CD1c-positive myeloid dendritic cell (primary cell): ENCODE measurements at regions not wholly inside any gene's neighbourhood (a gene's known extent, or its start where the extent isn't known, plus 50 kb on each side); places are given as distances from the start of the nearest gene placed in this dataset.

Experiments used
- DNase-seq: peaks from one replicate; pipeline ENCODE4 v3.0.0-alpha.2; 2016; ENCODE audit errors: extremely low spot score

DNA sequence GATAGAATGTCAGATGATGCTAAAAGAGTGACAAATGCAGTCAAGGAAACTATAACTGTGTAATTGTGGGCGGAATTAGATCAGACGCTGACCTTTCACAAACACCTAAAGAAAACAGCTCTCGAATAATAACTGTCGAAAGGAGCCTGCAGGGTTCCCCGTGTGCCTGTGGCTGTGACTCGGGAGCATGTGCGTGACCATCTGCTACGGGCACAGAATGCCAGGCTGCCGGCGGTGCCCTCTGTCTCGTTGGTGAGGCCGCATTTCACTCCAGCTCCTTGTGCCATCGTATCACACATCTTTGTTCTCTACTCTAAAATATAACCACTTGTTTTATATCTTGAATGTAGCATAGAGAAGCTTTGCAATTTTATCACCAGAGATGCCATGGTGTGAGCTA is 267.8 kb upstream of the FMN2 start:
- no peak for DNase-seq

DNA sequence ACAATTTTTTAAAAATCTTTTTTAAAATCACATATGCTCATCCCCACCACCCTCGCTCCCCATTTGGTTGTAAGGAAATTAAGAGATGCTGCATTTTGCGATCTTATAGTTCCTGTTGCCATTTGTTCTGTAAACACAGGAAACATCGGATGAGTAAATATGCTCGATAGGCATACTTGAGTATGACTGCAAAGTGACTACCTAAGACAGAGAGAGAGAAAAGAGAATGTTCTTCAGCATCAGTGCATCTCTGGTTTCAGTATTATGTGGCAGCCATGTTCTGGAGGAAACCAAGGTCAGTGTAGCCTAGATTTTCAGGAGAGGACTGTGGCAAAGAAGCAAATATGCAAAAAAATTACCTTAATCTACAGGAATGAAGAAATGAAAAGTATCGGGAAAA is 265.5 kb upstream of the FMN2 start:
- DNase-seq: no peak

DNA sequence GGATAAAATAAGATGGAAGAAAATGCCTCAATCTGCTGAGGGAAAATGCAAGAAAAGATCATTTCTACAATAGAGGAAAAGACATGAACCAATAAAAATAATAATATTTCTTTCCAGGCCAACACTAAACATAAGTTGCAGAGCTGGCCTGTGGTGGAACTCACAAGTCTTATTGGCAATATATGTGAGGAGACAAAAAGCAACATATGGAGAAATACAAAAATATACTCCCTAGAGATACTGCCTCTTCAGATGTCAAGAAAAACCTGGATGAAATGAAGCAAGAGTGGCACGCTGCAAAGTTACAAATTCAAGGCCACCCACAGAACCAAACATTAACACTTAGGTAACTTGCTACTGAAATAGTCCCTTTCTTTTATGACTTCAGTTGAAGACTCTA is 264.9 kb upstream of the FMN2 start:
- DNase-seq: no peak

- DNase-seq: no peak
Observed at GRCh38 chr1:239829535-239829934, 262.1 kb upstream of the FMN2 start.

GRCh38 chr1:239831577-239832355 is 259.9 kb upstream of the FMN2 start:
- no peak for DNase-seq

GRCh38 chr1:239833723-239834122 is 258.0 kb upstream of the FMN2 start:
- no peak for DNase-seq

- no peak for DNase-seq
Observed at GRCh38 chr1:239835946-239836440, 255.7 kb upstream of the FMN2 start.

DNA sequence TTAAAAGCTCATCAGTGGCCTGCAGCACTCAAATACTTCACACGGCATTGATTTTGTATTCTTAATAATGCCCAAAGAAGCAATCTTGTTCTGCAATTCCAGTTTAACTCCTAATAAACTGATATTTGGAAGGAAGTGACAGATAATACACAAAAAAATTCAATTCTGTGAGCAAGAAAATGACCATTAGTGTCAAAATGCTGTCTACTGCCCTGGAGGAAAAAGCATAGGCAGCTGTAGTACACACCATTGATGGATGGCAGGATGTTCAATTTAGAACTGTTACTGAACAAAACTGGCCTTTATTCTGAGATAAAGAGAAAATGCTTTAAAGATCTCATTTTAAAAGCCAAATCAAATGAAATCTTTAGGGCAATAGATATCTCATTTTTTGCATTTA is 251.3 kb upstream of the FMN2 start:
- no peak for DNase-seq

DNA sequence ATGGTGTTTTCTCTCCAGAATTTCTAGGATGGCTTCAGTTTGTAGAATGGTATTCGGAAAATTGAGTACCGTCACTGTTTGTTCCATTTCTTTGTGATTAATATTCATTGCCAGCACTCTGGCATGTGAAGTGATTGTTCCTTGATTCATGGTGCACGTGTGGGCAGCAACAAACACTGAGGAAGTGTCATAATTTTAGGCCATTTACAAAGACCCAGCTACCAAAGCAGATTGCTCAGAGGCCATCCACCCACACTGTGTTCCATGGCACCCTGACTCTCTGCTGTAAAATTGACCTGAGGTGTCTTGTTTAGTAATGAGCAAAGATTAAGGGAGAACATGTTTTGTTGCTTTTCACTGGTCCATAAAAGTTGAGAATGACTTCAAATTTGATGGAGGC is 250.9 kb upstream of the FMN2 start:
- peak; percentile 58 for DNase-seq

GRCh38 chr1:239841631-239842030 is 250.1 kb upstream of the FMN2 start:
- peak; percentile 62 for DNase-seq

DNA sequence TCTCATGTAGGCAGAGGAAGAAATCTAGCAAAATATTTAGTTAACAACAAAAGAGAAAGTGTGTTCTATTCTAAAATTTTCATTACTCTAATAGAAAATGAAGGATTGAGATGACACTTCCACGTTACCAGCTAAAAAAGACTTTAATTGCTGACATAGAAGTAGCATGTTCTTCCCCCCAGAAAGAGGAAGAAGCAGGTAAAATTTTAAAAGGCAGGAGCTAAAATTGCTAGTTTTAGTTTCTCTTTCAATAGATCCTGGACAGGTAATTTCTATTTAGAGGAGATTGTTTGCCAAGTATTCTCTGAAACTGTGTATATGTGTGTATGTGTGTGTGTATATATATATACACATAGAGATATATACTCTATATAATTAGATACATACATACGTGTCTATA is 248.1 kb upstream of the FMN2 start:
- no peak for DNase-seq

- DNase-seq: no peak
Observed at GRCh38 chr1:239844833-239845232, 246.8 kb upstream of the FMN2 start.

GRCh38 chr1:239854922-239855321 is 236.8 kb upstream of the FMN2 start:
- no peak for DNase-seq

GRCh38 chr1:239856067-239856466 is 235.6 kb upstream of the FMN2 start:
- DNase-seq: no peak

DNA sequence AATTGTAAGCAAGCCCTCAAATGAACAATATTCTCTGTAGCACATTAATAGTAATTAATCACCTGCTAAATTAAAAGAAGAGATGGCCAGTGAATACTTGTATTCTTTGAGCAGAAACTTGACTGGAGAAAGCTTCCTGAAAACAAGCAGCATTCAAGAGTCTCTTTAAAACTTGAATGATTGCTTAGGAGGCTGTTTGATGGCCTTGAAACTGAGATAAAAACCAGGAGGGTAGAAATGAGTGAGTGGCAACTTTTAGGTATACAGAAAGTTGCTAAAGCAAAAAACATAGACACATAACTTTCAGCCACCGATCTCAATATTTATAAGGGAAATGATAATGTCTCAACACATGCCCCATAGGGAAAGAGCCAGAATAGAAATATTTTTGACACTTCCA is 234.8 kb upstream of the FMN2 start:
- DNase-seq: no peak

DNA sequence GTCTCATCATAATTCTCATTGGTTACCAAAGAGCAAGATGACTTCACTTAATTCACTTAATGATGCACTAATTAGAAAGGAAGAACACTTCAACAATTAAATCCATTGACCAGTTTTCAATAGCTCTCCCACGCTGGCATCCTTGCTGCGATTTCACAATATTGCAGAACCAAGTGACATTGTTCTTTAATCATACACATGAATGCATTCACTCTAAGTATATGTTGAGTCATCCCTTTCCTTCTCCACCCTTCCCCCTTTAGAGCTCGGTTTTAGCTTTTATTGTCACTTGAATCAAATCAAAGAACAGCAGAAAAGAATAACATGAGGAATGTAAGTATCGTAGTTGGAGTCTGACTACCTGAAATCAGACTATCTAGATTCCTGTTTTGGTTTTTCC is 233.6 kb upstream of the FMN2 start:
- peak; percentile 43 for DNase-seq

DNA sequence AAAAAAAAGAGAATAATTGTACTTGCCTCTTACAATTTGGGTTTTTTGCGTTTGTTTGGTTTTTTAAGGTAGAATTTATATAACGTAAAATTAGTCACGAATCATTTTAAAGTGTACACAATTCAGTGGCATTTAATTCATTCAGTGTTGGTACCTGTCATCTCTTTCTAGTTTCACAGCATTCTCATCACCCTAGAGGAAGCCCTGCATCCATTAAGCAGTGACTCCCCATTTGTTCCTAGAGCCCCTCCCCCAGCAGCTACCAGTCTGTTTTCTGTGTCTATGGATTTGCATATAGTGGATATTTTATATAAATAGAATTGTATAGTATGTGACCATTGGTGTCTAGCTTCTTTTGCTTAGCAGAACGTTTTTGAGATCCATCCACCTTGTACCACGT is 233.2 kb upstream of the FMN2 start:
- no peak for DNase-seq

- DNase-seq: peak; percentile 68
Observed at GRCh38 chr1:239861985-239862384, 229.7 kb upstream of the FMN2 start.

DNA sequence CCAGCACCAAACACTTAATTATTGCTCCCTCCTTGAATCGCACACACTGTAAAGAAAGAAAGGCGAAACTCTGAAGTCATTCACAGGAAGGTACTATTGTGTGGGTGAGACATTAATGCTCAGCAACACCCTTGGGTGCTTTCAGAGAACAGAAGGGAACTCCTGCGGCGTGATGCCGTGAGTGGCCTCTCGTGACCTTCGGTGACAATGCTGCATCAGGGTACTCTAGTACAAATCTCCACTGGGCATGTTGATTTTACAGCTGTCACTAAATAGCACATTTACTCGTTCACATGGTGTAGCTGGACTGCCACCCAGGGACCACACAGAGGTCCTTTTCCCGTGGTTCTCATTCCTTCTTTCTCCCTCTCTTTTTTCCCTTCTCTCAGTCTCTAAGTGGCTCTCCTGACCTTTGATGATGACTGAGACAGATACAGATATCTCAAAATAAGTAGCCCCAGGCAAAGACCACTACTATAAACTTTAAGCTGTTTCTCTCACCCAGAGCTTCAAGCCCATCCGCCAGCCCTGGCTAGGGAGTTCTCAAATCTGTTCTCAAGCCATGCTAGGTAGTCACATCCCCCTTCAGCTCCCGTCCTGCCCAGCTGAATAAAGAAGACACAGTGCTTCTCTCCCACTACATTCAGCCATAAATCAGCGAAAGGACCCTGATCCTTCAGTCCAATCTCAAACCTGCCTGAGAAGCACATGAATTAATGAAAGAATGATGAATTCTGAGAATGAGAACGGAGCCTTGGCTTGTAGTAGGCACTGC is 223.4 kb upstream of the FMN2 start:
- no peak for DNase-seq

DNA sequence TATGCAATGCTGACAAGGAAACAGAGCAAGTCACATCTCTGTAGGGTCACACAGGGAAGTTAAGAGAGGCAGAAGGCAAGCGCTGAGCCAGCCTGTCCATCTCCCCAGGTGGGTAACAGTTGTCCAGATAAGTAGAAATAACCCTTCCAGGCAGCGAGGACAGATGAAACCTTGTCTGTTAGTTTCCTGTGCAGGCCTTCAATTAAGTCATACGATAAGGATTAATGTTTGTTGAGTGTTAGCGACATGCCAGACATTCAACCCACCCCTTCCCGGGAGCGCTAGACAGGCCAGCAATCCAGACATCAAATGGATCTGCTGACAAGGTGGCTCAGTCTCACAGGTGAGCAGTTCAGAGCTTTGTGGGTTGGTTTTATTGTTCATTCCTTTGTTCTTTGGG is 221.5 kb upstream of the FMN2 start:
- DNase-seq: no peak

GRCh38 chr1:239872626-239873025 is 219.1 kb upstream of the FMN2 start:
- no peak for DNase-seq

DNA sequence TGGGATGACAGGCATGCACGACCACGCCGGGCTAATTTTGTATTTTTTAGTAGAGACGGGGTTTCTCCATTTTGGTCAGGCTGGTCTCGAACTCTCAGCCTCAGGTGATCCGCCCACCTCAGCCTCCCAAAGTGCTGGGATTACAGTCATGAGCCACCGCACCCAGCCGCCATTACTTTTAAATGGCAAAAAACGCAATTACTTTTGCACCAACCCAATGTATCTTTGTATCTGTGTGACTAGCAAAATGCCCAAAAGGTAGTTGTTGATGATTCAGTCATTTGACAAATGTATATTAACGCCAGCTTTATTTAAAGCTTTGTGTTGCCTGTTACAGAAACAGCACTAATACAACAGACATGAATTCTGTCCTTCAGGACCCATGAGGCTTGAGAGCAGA is 216.9 kb upstream of the FMN2 start:
- no peak for DNase-seq
